ENCODE measurements at regions not wholly inside any gene's neighbourhood (a gene's known extent, or its start where the extent isn't known, plus 50 kb on each side); places are given as distances from the start of the nearest gene placed in this dataset.

GRCh38 chr14:85319101-85319500 lies 210.8 kb upstream of the FLRT2 start:
- Mint-ChIP-seq H3K9me3 (peaks cover 1% of the 10 kb centered on the region), H3K36me3 (ENCODE audit: low read depth) (no peaks in the 10 kb centered on the region), H3K4me1 (ENCODE audit: low read depth) (no peaks in the 10 kb centered on the region), H3K27me3 (ENCODE audit: low read depth) (no peaks in the 10 kb centered on the region), H3K27ac (no peak overlapping the region), H3K4me3 (no peak overlapping the region)
- CTCF ChIA-PET: no interaction called here
- intact Hi-C loops (cut with micrococcal nuclease): no loop called here
- DNase-seq: no peak

GRCh38 chr14:85319998-85320630 lies 209.8 kb upstream of the FLRT2 start:
- no peak overlapping the region for H3K4me3 Mint-ChIP-seq
- CTCF ChIA-PET: no interaction called here
- H3K27ac Mint-ChIP-seq: no peak overlapping the region
- intact Hi-C loops (cut with micrococcal nuclease): no loop called here
- peaks cover 1% of the 10 kb centered on the region for H3K9me3 Mint-ChIP-seq
- DNase-seq: no peak
- H3K36me3 Mint-ChIP-seq (ENCODE audit: low read depth): no peaks in the 10 kb centered on the region
- no peaks in the 10 kb centered on the region for H3K27me3 Mint-ChIP-seq (ENCODE audit: low read depth)
- H3K4me1 Mint-ChIP-seq (ENCODE audit: low read depth): no peaks in the 10 kb centered on the region

GRCh38 chr14:85325134-85326017 lies 204.6 kb upstream of the FLRT2 start:
- intact Hi-C loops (cut with micrococcal nuclease): no loop called here
- no peak overlapping the region for H3K4me3 Mint-ChIP-seq
- peaks cover 3% of the 10 kb centered on the region for H3K9me3 Mint-ChIP-seq
- no peak overlapping the region for H3K27ac Mint-ChIP-seq
- H3K36me3 Mint-ChIP-seq (ENCODE audit: low read depth): no peaks in the 10 kb centered on the region
- H3K4me1 Mint-ChIP-seq (ENCODE audit: low read depth): no peaks in the 10 kb centered on the region
- no peaks in the 10 kb centered on the region for H3K27me3 Mint-ChIP-seq (ENCODE audit: low read depth)
- CTCF ChIA-PET: no interaction called here
- DNase-seq: no peak

- Mint-ChIP-seq H3K4me3 (no peak overlapping the region), H3K9me3 (peaks cover 4% of the 10 kb centered on the region), H3K27me3 (ENCODE audit: low read depth) (no peaks in the 10 kb centered on the region), H3K36me3 (ENCODE audit: low read depth) (no peaks in the 10 kb centered on the region), H3K4me1 (ENCODE audit: low read depth) (no peaks in the 10 kb centered on the region), H3K27ac (no peak overlapping the region)
- intact Hi-C loops (cut with micrococcal nuclease): no loop called here
- DNase-seq: no peak
- CTCF ChIA-PET: no interaction called here
These were observed 197.5 kb upstream of the FLRT2 start for GRCh38 chr14:85332401-85332800.

- intact Hi-C loops (cut with micrococcal nuclease): no loop called here
- H3K4me1 Mint-ChIP-seq (ENCODE audit: low read depth): no peaks in the 10 kb centered on the region
- H3K4me3 Mint-ChIP-seq: no peak overlapping the region
- CTCF ChIA-PET: no interaction called here
- H3K27ac Mint-ChIP-seq: no peak overlapping the region
- H3K27me3 Mint-ChIP-seq (ENCODE audit: low read depth): no peaks in the 10 kb centered on the region
- no peak for DNase-seq
- peaks cover 4% of the 10 kb centered on the region for H3K9me3 Mint-ChIP-seq
- no peaks in the 10 kb centered on the region for H3K36me3 Mint-ChIP-seq (ENCODE audit: low read depth)
These were observed 196.6 kb upstream of the FLRT2 start for GRCh38 chr14:85333313-85333712.

- H3K36me3 Mint-ChIP-seq (ENCODE audit: low read depth): no peaks in the 10 kb centered on the region
- no peak overlapping the region for H3K4me3 Mint-ChIP-seq
- DNase-seq: no peak
- H3K27ac Mint-ChIP-seq: no peak overlapping the region
- intact Hi-C loops (cut with micrococcal nuclease): no loop called here
- H3K9me3 Mint-ChIP-seq: peaks cover 4% of the 10 kb centered on the region
- H3K4me1 Mint-ChIP-seq (ENCODE audit: low read depth): no peaks in the 10 kb centered on the region
- CTCF ChIA-PET: no interaction called here
- no peaks in the 10 kb centered on the region for H3K27me3 Mint-ChIP-seq (ENCODE audit: low read depth)
These were observed 196.1 kb upstream of the FLRT2 start for GRCh38 chr14:85333841-85334240.

GRCh38 chr14:85334316-85334715 lies 195.6 kb upstream of the FLRT2 start:
- H3K4me1 Mint-ChIP-seq (ENCODE audit: low read depth): no peaks in the 10 kb centered on the region
- H3K9me3 Mint-ChIP-seq: peaks cover 4% of the 10 kb centered on the region
- H3K27ac Mint-ChIP-seq: no peak overlapping the region
- intact Hi-C loops (cut with micrococcal nuclease): no loop called here
- no peak overlapping the region for H3K4me3 Mint-ChIP-seq
- H3K27me3 Mint-ChIP-seq (ENCODE audit: low read depth): no peaks in the 10 kb centered on the region
- H3K36me3 Mint-ChIP-seq (ENCODE audit: low read depth): no peaks in the 10 kb centered on the region
- CTCF ChIA-PET: no interaction called here
- no peak for DNase-seq

GRCh38 chr14:85336257-85336656 lies 193.7 kb upstream of the FLRT2 start:
- H3K4me1 Mint-ChIP-seq (ENCODE audit: low read depth): no peaks in the 10 kb centered on the region
- H3K27me3 Mint-ChIP-seq (ENCODE audit: low read depth): no peaks in the 10 kb centered on the region
- peaks cover 2% of the 10 kb centered on the region for H3K9me3 Mint-ChIP-seq
- intact Hi-C loops (cut with micrococcal nuclease): no loop called here
- no peaks in the 10 kb centered on the region for H3K36me3 Mint-ChIP-seq (ENCODE audit: low read depth)
- no peak overlapping the region for H3K4me3 Mint-ChIP-seq
- CTCF ChIA-PET: no interaction called here
- H3K27ac Mint-ChIP-seq: no peak overlapping the region
- DNase-seq: no peak

GRCh38 chr14:85336817-85337216 lies 193.1 kb upstream of the FLRT2 start:
- Mint-ChIP-seq H3K4me3 (no peak overlapping the region), H3K27me3 (ENCODE audit: low read depth) (no peaks in the 10 kb centered on the region)

GRCh38 chr14:85338895-85339294 lies 191.0 kb upstream of the FLRT2 start:
- Mint-ChIP-seq H3K4me1 (ENCODE audit: low read depth) (no peaks in the 10 kb centered on the region), H3K4me3 (no peak overlapping the region), H3K27me3 (ENCODE audit: low read depth) (no peaks in the 10 kb centered on the region), H3K27ac (no peak overlapping the region), H3K36me3 (ENCODE audit: low read depth) (no peaks in the 10 kb centered on the region), H3K9me3 (peaks cover 2% of the 10 kb centered on the region)
- intact Hi-C loops (cut with micrococcal nuclease): no loop called here
- no peak for DNase-seq
- CTCF ChIA-PET: no interaction called here

More at GRCh38 chr14:85336817-85337216, 193.1 kb upstream of the FLRT2 start:
- intact Hi-C loops (cut with micrococcal nuclease): no loop called here
- DNase-seq: no peak
- Mint-ChIP-seq H3K36me3 (ENCODE audit: low read depth) (no peaks in the 10 kb centered on the region), H3K9me3 (peaks cover 2% of the 10 kb centered on the region), H3K27ac (no peak overlapping the region), H3K4me1 (ENCODE audit: low read depth) (no peaks in the 10 kb centered on the region)
- CTCF ChIA-PET: no interaction called here

- no peak for DNase-seq
- CTCF ChIA-PET: no interaction called here
- no peaks in the 10 kb centered on the region for H3K4me1 Mint-ChIP-seq (ENCODE audit: low read depth)
- no peaks in the 10 kb centered on the region for H3K36me3 Mint-ChIP-seq (ENCODE audit: low read depth)
- intact Hi-C loops (cut with micrococcal nuclease): no loop called here
- no peaks in the 10 kb centered on the region for H3K27me3 Mint-ChIP-seq (ENCODE audit: low read depth)
- H3K27ac Mint-ChIP-seq: no peak overlapping the region
- no peak overlapping the region for H3K4me3 Mint-ChIP-seq
- peaks cover 5% of the 10 kb centered on the region for H3K9me3 Mint-ChIP-seq
These were observed 186.9 kb upstream of the FLRT2 start for GRCh38 chr14:85342858-85343607.

GRCh38 chr14:85344171-85344570 lies 185.8 kb upstream of the FLRT2 start:
- no peaks in the 10 kb centered on the region for H3K36me3 Mint-ChIP-seq (ENCODE audit: low read depth)
- no peaks in the 10 kb centered on the region for H3K27me3 Mint-ChIP-seq (ENCODE audit: low read depth)
- intact Hi-C loops (cut with micrococcal nuclease): no loop called here
- no peak for DNase-seq
- peaks cover 7% of the 10 kb centered on the region for H3K9me3 Mint-ChIP-seq
- no peak overlapping the region for H3K4me3 Mint-ChIP-seq
- CTCF ChIA-PET: no interaction called here
- H3K27ac Mint-ChIP-seq: no peak overlapping the region
- no peaks in the 10 kb centered on the region for H3K4me1 Mint-ChIP-seq (ENCODE audit: low read depth)

All from activated naive CD4-positive, alpha-beta T cell treated with anti-CD3 and anti-CD28 coated beads for 36 hours (primary cell).